Suppressor macrophage treated with lipopolysaccharide for 1 hour (primary cell): ENCODE measurements at regions not wholly inside any gene's neighbourhood (a gene's known extent, or its start where the extent isn't known, plus 50 kb on each side); places are given as distances from the start of the nearest gene placed in this dataset.
"Not testable (repeated sequence)": the region's sequence is repeated elsewhere in the genome, so short reads cannot be mapped to it uniquely, and the experiment has no call there.

Source experiments
- DNase-seq, 3 donors: peaks; one replicate each; pipeline ENCODE4 v3.0.0-alpha.2; 2020 to 2022

DNA sequence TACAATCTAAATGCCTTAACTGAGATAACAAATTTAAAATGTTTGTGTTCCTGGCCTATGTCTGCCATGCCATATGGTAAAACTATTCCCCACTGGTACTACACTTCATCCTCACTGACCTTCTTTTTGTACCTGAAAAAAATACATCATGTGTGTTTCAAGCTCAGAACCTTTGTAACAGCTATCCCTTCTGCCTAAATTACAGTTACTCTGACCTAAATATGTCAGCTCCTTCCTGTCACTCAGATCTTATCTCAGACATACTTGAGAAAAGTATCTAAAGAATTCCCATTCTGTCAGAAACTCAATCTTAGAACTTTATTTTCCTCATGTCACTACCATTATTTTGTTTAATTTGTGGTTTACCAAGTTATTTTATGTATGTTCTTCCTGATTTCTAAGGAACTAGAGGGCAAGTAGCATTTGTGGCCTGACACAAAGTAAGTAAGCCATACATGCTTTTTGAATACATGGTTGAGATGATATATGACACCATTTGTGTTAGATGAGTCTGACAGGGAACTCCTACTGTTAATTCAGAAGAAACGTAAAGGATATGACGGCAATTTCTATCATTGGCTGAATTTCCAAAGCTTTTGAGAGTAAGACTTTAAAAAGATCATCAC, 456.5 kb upstream of the NDST3 start:
- DNase-seq: no peak

DNA sequence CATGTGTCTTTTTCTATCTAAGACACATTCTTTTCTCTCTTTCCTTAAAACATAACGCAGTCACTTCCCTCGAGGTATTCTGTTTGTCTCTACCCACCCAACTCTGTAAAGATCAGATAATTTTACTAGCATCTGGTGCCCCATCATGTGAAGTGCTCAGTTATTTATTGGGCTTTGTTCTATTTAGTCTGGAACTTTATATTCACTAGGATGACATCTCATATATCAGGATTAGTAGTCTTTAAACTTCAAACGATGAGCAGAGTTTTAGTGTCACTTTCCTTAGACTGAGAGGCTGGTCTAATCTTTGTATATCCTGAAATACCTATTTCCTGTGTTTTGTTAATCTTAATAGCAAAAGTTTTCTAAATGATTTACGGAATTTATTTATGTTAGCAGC, 445.5 kb upstream of the NDST3 start:
- no peak for DNase-seq

GRCh38 chr4:117596917-117597480, 437.3 kb upstream of the NDST3 start:
- no peak for DNase-seq

GRCh38 chr4:117599393-117599792, 434.9 kb upstream of the NDST3 start:
- DNase-seq: not testable (repeated sequence)

DNA sequence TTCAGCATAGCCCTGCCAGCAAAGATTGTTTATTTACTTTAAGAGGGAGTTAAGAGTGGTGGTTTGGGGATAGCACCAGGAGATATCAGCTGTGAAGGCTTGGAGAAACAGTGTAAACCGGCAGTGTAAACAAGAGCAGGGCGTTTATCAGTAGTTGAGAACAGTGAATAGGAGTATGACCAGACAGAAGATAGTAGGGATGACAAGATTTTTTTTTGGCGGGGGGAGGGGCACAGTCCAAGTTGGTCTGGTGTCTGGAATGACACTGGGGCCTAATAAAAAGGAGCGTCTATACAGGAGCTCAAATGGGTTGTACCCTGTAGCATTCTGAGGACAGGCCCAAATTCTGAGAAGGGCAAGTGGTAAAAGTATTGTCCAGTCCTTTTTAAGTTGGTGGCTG, 433.4 kb upstream of the NDST3 start:
- DNase-seq: not testable (repeated sequence)

DNA sequence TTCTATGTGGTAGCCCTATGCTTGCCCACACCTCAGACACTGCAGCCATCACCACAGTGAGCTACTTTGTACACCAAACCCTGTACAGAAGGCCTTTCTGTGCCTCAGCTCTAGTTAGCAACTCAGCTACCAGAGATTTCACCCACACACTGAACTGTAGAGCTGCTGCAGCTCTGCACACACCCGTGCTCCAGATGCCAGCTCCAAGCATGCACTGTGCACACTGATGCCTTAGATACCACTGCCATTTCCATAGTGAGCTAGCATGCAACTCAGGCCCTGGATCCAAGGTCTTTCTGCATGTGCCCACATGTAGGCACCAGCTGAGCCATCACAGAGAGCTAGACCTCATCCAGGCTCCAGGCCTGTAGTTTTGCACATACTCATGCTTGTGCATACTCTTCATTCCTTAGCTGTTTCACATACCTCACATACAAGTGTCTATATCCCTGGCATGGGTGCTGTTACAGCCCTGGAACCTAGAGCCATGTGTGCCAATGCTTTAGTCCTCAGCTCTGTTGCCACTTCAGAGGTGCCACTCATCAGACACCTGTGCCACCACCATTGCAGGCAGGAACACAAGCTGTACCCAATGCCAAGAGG, 423.5 kb upstream of the NDST3 start:
- DNase-seq: no peak

DNA sequence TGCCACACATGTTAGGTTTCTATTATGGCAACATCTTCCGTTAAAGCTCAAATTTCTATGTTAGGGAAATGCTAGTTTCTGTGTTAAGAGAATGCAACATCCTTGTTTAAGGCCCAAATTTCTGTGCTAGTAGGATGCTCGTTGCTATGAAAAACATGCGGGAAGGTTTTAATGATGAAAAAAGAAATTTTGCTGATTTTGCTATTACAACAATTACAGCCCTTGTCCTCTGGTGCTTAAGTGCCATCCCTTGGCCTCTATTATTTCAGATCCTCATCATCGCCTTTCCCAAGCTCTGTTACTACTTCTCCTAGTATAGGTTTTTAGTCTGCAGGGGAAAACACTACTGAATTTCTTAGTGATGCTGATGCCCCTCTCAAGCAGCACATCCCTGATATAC, 412.6 kb upstream of the NDST3 start:
- no peak for DNase-seq

DNA sequence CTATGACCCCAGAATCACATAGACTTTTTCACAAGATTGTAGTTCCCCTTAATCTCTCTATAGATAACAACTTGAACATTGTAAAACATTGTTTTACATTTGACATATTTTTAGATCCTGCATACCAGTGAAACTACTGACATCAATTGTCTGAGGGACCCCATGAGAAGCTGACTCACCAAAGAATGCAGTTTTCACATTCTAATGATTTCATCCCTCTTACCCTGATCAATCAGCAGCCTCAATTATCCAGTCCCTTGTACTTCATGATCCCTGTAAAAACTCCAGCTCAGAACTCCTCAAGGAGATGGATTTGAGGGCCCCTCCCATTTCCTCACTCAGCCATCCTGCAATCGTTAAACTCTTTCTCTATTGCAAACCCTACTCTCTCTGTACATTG, 411.0 kb upstream of the NDST3 start:
- no peak for DNase-seq

GRCh38 chr4:117626664-117627063, 407.6 kb upstream of the NDST3 start:
- DNase-seq: no peak

DNA sequence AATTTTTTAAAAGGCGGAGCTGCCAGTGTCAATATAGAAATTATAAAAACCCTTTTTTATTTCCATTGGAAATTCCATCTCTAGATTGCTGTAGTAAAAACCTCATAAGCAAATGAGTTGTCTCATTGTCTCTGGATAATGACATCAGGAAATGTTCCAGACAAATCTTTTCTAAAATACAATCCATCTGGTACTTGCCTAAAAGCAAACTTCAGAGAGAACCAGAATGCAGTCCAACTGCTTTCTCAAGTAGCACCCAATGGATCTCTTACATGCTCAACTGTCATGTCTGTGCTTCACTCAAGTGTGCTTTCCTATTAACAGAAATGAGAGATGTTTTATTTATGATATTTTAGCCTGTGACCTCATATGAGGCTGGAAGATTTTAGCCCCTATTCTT, 399.6 kb upstream of the NDST3 start:
- DNase-seq: no peak

DNA sequence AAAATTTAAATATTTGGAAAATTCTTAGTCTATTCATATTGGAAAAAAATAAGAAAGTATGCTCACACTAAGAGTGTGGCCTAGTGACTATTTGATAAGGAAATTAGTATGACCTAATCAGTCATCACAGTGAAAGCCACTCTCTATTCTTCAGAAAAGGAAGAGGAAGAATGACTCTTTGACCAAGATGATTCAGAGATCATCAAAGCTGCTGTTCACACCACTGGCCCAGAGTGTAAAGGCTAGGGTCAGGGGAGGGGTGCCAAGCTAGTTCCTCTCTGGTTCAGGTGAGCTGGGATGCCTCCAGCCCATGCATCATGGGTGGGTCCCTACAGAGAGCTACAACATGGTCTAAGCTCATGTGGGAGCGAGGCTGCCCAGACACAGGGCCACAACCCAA, 396.9 kb upstream of the NDST3 start:
- no peak for DNase-seq

DNA sequence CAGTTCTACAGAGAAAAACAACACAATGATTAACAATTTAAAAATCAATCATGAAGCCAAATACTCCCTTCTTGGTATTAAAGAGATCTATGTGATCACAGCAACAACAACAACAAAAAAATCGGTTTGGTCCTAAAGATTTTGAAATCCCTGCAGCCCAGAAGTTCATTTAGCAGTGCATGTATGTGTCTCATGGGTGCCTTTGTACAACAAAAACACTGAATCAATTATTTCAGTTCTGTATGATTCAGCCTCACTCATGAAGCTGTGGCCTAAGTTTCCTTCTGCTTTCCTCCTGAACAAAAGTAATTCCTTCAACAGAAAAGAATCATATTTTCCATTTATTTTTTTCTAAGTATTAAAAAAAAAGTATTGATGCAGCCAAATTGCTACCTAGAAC, 393.4 kb upstream of the NDST3 start:
- DNase-seq: no peak

DNA sequence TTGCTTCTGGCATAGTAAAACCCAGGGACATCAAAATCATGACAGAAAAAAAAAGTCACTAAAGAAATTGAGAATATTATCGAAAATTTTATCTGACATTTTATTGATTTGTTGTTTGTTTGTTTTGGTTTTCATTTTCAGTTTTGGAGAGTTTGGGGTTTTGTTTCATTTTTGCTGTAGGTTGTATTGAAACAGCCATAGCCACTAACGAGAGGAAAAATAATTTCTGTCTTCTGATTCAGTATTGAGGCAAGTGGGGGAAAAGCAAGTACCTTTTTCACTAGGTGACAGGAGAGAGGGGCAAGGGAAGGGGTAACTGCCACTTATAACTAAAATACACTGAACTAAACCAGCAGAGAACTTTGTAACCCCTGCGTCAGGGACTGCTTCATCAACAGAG, 392.8 kb upstream of the NDST3 start:
- no peak for DNase-seq

- DNase-seq: no peak
Observed at GRCh38 chr4:117654079-117654478, 380.2 kb upstream of the NDST3 start.

GRCh38 chr4:117660668-117661067, 373.6 kb upstream of the NDST3 start:
- DNase-seq: no peak

DNA sequence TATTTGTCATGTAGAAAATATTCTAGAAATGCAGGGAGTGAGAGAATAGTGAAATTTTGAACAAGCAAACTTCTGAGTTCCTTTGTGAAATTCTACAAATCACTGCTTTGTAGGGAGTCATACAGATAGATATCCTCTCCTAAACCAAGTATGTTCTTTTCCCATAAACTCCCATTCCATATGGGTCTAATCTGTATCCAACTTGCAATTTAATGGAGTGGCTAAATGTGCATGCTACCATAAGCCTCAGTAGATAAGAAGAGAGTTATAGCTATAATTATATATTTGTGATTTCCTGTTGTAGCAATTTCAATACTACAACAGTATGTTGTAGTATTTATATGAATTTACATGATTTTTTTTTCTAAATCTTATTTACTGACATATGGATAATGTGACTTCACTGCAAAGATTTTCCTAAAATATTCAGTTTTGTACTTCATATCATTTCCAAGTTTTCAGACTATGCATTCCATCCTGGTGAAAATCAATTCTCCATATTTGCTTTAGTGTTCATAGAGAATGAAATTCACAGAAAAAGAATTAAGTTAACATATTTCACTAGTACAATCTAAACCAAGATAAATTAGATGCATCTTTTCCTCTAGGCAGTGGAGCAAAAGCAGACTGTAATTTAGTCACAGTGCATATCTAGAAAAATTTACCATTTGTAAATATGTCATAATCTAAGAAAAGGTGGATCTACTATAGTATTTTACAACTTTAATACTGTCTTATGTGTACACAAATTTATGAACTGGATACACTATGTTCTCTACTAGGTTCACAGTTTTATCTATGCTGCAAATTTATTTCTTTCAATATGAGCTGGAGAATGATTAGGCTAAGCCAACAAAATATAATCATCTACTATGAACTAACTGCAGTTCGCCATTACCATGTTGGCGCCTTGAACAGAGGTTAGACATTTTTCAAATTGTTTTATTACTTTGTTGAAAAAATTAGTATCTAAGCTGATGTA, 372.9 kb upstream of the NDST3 start:
- no peak for DNase-seq

DNA sequence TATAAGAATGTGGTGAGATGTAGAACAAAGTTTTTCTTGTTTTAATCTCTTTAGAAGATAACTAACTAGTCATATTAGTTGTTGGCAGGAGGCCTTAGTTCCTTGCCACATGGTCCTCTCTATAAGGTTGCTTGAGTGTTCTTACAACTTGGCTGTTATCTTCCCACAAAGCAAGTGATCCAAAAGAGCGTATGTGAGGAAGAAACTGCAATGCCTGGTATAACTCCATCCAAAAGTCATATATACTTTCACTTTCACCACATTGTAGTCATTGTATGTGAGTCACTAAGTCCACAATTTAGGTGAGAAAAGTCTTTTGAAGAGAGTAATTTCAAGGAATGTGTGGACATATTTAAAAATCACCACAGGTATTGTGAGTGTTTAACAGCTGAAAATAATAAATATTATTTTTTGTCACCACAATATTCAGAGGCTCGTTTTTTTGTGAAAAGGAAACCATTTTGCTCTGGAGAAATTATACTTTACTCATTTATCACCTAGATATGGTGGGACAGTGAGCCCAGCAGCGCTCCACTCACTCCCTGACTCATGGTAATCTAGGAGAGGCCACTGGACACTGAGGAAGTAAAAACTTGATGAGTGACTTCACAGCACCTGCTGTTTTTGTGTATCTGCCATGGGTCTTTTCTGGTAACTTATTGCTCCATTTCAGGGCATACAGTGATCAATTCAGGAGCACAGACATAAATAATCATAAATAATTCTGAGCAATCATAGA, 369.4 kb upstream of the NDST3 start:
- DNase-seq: no peak

DNA sequence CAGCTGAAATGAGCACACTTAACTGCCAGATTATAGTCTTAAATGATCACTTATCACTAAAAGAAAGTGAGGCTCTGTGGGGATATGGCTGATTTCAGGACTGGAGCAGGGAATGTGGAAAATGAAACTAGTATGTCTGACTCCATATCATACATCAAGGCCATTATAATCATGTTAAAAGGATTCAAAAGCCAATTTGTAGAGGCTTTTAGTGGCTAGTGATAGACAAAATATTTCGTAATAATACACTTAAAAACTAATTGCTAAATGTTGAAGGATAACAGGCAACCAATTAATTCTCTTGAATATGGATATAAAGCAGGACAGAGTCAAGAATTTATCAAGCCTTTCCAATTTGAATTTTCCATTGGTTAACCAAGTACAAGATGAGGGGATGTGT, 358.1 kb upstream of the NDST3 start:
- no peak for DNase-seq

DNA sequence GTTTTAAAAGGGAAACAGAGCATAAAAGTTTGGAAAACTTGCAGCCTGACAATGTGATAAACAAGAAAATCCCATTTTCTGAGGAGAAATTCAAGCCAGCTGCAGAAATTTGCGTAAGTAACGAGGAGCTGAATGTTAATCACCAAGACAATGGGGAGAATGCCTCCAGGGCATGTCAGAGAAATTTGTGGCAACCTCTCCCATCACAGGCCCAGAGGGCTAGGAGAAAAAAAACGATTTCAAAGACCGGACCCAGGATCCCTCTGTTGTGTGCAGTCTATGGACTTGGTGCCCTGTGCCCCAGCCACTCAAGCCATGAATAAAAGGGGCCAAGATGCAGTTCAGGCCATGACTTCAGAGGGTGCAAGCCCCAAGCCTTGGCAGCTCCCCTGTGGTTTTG, 355.4 kb upstream of the NDST3 start:
- DNase-seq: no peak

DNA sequence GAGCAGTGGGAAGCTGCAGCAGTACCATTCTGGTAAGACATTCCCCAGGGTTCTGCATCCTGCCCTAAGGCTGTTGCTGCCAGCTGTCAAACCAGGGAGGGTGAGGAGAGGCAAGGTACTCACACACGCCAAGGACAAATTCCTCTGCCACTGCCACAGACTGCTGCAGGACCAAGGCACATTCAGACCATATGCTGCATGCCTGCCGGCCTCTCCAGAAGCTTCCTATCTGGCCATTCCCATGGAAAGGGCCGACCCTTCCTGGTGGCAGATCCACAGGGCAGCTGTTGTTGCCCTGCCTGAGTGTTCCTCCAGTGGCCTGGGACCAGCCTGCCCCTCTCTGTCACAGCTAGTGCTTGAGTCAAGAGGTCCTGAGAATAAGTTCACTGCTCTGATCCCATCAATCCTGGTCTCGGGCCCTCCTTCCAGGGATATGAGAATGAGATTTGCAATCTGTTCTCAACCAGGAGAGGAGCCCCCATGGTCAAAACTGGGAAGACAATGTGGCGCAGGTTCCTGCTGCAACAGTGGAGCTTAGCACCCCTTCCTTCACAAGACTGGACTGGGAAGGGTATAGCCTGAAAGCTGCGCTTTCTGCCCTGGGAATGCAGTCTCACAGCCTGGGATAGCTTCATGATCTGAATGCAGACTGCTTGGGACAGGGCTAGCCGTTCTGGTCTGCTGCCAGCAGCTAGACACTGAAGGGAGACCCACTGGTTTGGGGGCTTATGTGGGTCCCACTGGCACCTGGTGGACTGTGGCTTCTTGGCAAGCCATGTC, 342.5 kb upstream of the NDST3 start:
- no peak for DNase-seq

DNA sequence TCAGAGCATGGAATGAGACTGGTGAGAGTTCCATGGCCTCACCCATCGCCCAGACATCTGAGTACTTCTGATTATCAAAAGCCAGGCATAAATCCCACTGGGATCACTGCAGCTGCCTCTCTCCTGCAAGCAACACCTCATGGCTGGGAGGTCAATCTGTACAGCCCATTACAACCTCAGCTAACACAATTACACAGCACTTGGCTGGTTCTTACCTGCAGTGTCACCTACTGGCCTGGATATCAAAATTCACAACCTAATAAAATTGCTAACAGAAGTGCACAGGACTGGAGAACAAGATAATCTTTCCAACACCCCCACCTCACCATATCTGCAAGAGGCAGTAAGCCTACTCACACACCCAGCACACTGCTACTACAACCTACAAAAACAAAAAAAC, 341.7 kb upstream of the NDST3 start:
- DNase-seq: no peak

GRCh38 chr4:117699595-117699994, 334.7 kb upstream of the NDST3 start:
- no peak for DNase-seq
